H1 (cell line): ENCODE measurements at regions not wholly inside any gene's neighbourhood (a gene's known extent, or its start where the extent isn't known, plus 50 kb on each side); places are given as distances from the start of the nearest gene placed in this dataset.

Experiments
- CHD7 ChIP-seq: fragments of 300-600 bp; sonication (generic); IDR thresholded peaks from 2 replicates; pipeline ENCODE4 v1.7.1; 2012; ENCODE audit warnings: low read length, moderate library complexity, mild to moderate bottlenecking, inconsistent platforms; ENCODE audit not compliant: insufficient replicate concordance
- HDAC2 ChIP-seq, 2 experiments: fragments of 300-600 bp in 1 of 2; sonication (generic) in 1 of 2; IDR thresholded peaks; 2 replicates each; pipeline ENCODE4 v1.6.1; 2011 to 2012; ENCODE audit warnings: low read depth in 2 of 2, low read length in 2 of 2, mild to moderate bottlenecking in 2 of 2, moderate library complexity in 2 of 2, borderline replicate concordance in 1 of 2, inconsistent platforms in 1 of 2
- POU5F1 ChIP-seq: IDR thresholded peaks from 2 replicates; pipeline ENCODE4 v1.6.1; 2011; ENCODE audit warnings: low read depth, mild to moderate bottlenecking, low read length, moderate library complexity
- RAD21 ChIP-seq, 2 experiments: IDR thresholded peaks in 1 of 2; conservative IDR thresholded peaks in 1 of 2; 2 replicates each; pipeline ENCODE4 v1.6.1; 2011; ENCODE audit warnings: low read depth in 2 of 2, low read length in 2 of 2, improper control_type of control experiment in 1 of 2, inconsistent platforms in 1 of 2, mild to moderate bottlenecking in 1 of 2, moderate library complexity in 1 of 2

DNA sequence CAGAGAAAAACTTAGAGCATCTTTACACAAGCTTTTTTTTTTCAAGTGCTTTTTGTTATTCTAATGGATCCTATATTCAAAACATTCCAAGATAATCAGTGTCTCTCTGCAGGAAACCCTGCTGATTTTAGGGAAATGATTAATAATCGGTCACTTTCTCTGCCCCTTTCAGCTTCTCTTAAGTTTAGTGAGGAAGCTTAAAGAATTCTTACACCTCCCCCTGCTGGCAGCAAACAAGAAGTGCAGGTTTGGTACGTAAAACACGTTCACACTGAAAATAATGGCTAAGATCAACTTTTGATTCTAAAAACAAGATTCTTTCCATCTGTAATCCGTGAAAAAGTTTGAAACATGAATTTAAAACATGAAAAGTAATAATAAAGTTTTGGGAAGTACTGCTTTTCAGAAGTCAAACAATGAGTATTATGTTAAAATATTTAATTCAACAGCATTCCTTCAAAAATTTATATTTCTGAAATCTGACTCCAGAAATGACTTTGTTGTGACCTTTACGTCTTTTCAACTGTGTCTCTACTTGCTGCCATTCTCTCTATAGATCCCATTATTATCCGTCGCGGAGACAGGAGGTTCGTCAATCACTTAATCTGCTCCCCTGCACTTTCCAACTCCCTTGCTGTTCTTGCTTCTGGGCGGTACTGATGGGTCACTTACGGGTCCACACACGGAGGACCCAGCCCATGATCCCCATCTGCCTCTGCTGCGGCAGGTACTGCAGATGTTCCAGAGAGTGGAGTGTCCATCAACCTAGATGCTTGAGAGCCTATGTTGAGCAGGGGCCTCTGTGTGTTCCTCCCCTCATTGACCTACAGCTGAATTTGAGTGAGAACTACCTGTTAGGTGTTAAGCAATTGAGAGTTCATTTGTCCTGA, 203.1 kb upstream of the EDNRB start (continued):
- TF ChIP-seq CHD7 (peak; percentile 76), POU5F1 (no peak), RAD21 (IDR thresholded peaks at IDR 0.05 in 1 of 2, conservative IDR thresholded peaks at IDR 0.05 in 1 of 2; ENCODE audit: low read depth in 2 of 2, low read length in 2 of 2) (peak; percentile 88 to 90), HDAC2 (IDR thresholded peaks at IDR 0.05; ENCODE audit: borderline replicate concordance in 1 of 2, low read depth in 2 of 2, low read length in 2 of 2) (no peak)
